Skeletal muscle satellite cell (primary cell): ENCODE measurements at regions not wholly inside any gene's neighbourhood (a gene's known extent, or its start where the extent isn't known, plus 50 kb on each side); places are given as distances from the start of the nearest gene placed in this dataset.

Experiments
- H3K27me3 ChIP-seq: 2 replicates; pipeline ENCODE4 v1.7.0; 2013; ENCODE audit warnings: low read length; ENCODE audit not compliant: control insufficient read depth, insufficient read depth
- H3K36me3 ChIP-seq: 2 replicates; pipeline ENCODE4 v1.7.0; 2013; ENCODE audit warnings: mild to moderate bottlenecking, control low read depth, low read length; ENCODE audit not compliant: insufficient read depth
- H3K4me1 ChIP-seq: 2 replicates; pipeline ENCODE4 v1.7.0; 2013; ENCODE audit warnings: low read length; ENCODE audit not compliant: control insufficient read depth, insufficient read depth
- H3K4me2 ChIP-seq: 2 replicates; pipeline ENCODE4 v1.7.0; 2013; ENCODE audit warnings: mild to moderate bottlenecking, low read length
- H3K4me3 ChIP-seq: 2 replicates; pipeline ENCODE4 v1.7.0; 2013; ENCODE audit warnings: low read length
- H3K9ac ChIP-seq: 2 replicates; pipeline ENCODE4 v1.7.0; 2013; ENCODE audit warnings: mild to moderate bottlenecking, low read depth, low read length, moderate library complexity
- H3K9me3 ChIP-seq: replicated peaks from 2 replicates; pipeline ENCODE4 v1.7.0; 2013; ENCODE audit warnings: mild to moderate bottlenecking, control low read depth, low read length

DNA sequence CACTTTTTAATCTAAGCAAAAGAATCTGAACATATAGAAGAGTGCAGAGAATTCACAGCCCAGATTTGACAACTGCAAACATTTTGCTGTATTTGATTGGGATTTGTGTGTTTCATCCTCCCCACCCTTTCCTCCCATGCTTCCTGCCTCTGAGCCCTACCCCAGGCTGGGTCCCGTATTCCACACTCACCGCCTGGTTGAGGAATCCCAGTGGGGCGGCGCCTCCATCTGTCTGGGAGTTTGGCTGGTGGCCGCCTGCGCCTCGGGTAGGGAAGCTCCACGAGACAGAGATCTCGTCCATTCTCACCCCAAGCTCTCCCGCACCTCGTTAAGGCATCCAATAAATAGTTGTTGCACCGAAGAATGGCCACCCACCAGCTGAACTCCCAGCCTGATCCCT is 70.7 kb upstream of the SLC22A11 start:
- Histone ChIP-seq H3K9ac (no peak overlapping the region), H3K9me3 (no peaks in the 10 kb centered on the region), H3K27me3 (peaks cover 63% of the 10 kb centered on the region), H3K4me3 (no peak overlapping the region), H3K4me2 (no peak overlapping the region), H3K36me3 (no peaks in the 10 kb centered on the region), H3K4me1 (no peaks in the 10 kb centered on the region)

DNA sequence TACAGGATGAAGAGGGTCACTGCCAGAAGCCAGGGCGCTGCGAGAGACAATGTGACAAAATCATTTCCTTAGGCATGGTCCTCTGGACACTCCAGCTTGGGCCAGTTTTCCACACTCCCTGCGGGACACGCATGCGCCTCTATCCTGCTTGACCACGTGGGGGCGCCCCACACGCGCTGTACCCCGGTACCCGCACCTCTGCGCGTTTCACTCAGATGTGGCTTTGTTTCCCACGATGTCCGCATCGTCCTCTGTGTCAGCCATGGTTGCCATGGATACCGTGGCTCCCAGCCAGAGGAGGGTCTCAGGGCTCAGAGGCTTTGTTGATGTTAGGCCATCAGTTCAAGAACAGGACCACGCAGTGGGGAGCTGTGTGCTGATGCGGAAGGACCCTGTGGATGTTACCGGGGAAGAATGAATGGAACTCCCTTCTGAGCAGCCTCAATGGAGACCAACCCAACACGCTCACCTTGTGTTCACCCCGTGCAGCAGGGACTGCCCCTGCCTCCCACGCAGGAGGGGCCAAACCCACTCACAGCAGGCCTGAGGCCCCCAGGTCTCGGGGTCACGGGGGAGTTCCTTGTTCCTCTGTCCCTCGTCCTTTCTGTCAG is 65.8 kb upstream of the SLC22A11 start:
- H3K36me3 ChIP-seq: no peaks in the 10 kb centered on the region
- H3K9me3 ChIP-seq: no peaks in the 10 kb centered on the region
- no peaks in the 10 kb centered on the region for H3K4me1 ChIP-seq
- no peak overlapping the region for H3K9ac ChIP-seq
- no peak overlapping the region for H3K4me3 ChIP-seq
- H3K4me2 ChIP-seq: no peak overlapping the region
- H3K27me3 ChIP-seq: peaks cover 59% of the 10 kb centered on the region

DNA sequence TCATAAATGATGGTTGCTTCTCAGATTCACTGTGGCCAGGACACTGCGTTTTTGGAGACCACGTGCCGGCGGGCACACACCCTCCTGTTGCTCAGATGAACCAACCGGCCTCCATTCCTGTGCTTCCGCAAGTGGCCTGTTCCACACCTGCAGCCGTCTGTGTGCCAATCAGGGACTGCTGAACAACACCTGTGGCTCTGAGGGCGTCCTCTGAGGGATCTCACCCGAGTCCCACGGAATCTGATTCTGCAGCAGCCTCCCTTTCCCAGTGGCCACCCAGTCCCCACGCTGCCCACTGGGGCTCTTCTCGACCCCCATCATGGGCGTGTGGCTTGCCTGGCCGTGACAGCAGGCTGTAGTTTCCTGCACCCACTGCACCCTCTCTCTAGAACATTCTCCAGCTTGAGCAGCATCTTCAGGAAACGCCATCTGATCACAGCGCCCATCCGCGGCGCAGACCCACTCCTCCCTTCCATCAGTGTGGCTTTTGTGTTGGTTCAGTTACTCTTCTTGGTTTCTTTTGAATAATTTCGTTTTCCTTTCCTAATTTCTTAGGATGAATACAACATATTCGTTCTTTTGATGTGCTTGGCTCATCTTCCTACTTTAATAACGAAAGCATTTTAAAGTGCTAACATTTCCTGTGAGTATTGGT is 65.1 kb upstream of the SLC22A11 start:
- no peaks in the 10 kb centered on the region for H3K36me3 ChIP-seq
- H3K4me3 ChIP-seq: no peak overlapping the region
- H3K27me3 ChIP-seq: peaks cover 52% of the 10 kb centered on the region
- H3K9ac ChIP-seq: no peak overlapping the region
- no peaks in the 10 kb centered on the region for H3K4me1 ChIP-seq
- no peaks in the 10 kb centered on the region for H3K9me3 ChIP-seq
- H3K4me2 ChIP-seq: no peak overlapping the region

DNA sequence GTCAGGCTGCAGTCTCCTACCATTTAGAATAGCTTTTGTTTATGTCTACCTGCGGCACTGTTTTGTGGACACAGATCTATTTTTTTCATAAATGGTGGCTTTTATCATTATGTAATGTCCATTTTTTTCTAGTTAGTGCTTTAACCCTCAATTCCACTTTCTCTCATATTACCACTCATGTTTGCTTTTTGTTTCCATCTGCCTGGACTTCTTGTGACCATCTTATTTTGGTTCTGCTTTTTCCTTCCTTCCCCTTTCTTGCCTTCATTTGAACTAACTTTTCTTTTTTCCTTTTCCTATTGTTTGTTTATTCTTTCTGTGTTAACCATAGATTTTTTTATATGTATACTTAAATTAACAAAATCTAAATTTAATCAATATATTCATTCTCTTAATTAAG is 63.2 kb upstream of the SLC22A11 start:
- Histone ChIP-seq H3K4me3 (no peak overlapping the region), H3K9me3 (no peaks in the 10 kb centered on the region), H3K4me1 (no peaks in the 10 kb centered on the region), H3K4me2 (no peak overlapping the region), H3K27me3 (peaks cover 42% of the 10 kb centered on the region), H3K36me3 (no peaks in the 10 kb centered on the region), H3K9ac (no peak overlapping the region)

DNA sequence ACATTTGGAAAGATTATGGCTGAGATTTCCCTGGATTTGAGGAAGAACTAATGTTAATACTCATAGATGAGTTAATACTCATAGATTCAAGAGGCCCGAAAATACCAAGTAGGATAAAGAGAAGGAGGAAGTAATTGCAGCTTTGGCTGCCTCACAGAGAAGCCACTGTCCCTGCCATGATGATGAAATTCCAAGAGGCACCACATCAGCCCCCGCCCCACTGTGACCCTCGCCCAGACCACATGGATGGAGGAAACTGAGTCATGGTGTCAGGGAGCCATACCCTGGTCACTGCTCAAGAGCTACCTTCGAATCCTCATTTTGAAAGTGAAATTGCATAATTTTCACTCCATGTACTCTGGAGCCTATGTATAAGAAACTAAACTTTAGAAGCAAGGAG is 57.6 kb upstream of the SLC22A11 start:
- Histone ChIP-seq H3K36me3 (no peaks in the 10 kb centered on the region), H3K9me3 (no peaks in the 10 kb centered on the region), H3K27me3 (peaks cover 44% of the 10 kb centered on the region), H3K4me3 (no peak overlapping the region), H3K4me1 (no peaks in the 10 kb centered on the region), H3K9ac (no peak overlapping the region), H3K4me2 (no peak overlapping the region)

DNA sequence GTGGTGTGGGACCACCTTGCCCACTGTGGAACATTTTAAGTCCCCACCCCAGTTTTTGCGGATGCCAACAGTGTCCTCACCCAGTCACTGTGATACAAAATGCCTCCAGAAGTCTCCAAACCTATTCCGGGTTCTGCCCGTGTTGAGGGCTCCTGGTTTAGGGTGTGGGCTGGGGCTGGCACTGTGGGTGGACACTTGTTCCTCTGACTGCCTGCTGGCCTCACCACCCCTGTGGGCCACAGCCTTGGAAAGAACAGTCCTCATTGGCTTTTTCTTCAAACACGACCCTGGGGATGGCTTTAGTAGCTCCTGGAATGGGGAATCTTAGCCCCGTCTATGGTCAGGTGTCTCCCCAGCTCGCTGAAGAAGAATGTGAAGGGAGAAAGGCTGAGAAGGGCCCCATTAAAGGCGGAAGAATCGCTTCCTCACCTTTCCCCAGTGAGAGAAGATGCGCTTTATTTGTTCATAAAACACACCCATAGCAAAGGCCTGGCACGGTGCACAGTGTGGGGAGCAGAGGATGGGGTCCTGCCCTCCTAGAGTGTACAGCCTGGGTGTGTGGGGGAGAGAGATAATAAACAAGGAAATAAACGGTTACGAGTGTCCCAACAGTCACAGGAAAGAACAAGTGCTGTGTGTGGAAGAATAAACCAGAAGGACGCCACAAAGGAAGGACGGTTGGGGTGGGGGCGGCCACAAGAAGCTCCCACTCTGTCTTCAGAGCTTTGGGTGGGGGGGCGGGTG is 56.3 kb upstream of the SLC22A11 start:
- Histone ChIP-seq H3K9me3 (no peaks in the 10 kb centered on the region), H3K4me3 (no peak overlapping the region), H3K9ac (no peak overlapping the region), H3K4me1 (no peaks in the 10 kb centered on the region), H3K36me3 (no peaks in the 10 kb centered on the region), H3K4me2 (no peak overlapping the region), H3K27me3 (peaks cover 43% of the 10 kb centered on the region)

DNA sequence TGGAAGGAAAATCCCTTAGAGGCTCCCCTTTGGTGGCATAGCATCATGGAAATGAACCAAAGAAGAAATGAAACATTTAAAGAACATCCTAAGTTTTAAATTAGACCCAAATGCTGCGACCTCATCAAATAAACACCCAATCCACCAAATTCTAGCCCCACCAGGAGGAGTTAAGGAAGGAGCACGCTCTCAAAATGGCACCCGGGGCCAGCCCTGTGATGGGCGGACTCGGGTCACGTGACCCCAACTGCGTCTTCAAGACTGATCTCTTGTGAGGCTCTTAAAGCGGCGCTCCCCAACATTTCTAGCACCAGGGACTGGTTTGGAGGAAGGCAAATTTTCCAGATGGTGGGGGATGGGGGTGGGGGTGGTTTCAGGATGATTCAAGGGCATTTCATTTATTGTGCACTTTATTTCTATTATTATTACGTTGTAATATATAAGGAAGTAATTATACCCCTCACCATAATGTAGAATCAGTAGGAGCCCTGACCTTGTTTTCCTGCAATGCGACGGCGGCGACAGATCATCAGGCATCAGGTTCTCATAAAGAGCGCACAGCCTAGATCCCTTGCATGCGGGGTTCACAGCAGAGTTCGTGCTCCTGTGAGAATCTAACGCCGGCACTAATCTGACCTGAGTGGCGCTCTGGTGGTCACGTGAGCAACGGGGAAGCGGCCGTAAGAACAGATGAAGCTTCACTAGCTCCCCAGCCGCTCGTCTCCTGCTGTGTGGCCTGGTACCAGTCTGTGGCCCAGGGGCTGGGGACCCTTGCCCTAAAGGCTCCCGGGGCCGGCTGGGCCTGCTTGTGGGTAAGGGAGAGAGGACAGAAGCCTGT is 55.3 kb upstream of the SLC22A11 start:
- Histone ChIP-seq H3K36me3 (no peaks in the 10 kb centered on the region), H3K4me1 (no peaks in the 10 kb centered on the region), H3K4me2 (no peak overlapping the region), H3K4me3 (no peak overlapping the region), H3K27me3 (peaks cover 39% of the 10 kb centered on the region), H3K9me3 (no peaks in the 10 kb centered on the region), H3K9ac (no peak overlapping the region)

DNA sequence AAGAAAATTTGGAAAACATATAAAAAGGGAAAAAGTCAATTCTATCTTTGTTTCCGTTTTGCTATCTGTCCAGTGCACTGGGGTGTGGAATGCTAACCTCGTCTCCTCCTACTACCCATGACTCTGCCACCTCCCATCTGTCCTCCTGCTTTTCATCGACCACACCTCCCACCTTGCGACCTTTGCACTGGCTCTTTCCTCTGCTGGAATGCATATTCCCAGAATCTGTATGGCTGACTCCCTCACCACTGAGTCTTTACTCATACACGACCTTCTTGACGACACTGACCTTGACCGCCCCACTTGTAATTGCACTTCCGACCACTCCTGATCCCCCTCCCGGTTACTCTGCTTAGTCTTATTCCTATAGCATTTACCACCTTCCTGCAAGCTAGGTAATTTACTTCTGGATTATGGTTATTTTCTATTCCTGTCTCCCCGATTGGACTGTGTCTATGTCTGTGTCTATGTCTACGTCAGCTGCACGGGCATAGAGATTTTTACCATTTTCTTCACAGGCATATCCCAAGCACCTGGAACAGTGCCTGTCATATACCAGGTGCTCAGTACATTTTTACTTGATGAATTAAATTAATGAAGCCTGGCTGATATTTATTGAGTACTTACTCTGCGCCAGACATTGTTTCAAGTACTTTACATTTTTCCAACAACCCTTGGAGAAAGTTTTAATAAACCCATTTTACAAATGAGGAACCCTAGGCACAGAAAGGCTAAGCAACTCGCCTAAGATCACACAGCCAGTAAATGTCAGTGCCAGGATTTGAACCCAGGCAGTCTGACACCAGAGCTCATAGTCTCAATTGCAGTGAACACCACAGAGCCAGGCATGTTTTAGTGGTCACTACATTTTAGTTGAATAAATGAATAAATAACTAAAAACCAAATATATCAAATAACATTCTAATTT is 54.0 kb upstream of the SLC22A11 start:
- H3K9ac ChIP-seq: no peak overlapping the region
- peaks cover 49% of the 10 kb centered on the region for H3K27me3 ChIP-seq
- no peaks in the 10 kb centered on the region for H3K36me3 ChIP-seq

DNA sequence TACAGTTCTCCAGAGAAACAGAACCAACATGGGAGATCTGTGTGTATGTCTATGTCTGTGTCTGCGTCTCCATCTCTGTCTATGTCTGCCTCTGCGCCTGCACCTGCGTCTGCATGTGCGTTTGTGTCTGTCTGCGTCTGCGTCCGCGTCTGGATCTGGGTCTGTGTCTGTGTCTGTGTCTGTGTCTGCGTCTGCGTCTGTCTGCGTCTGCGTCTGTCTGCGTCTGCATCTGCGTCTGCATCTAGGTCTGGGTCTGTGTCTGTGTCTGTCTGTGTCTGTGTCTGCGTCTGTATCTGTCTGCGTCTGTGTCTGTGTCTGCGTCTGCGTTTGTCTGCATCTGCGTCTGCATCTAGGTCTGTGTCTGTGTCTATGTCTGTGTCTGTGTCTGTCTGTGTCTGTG is 53.1 kb upstream of the SLC22A11 start:
- Histone ChIP-seq H3K27me3 (peaks cover 54% of the 10 kb centered on the region), H3K4me2 (no peak overlapping the region), H3K9me3 (no peaks in the 10 kb centered on the region)

More for the DNA sequence above, 54.0 kb upstream of the SLC22A11 start:
- Histone ChIP-seq H3K4me2 (no peak overlapping the region), H3K4me3 (no peak overlapping the region), H3K9me3 (no peaks in the 10 kb centered on the region), H3K4me1 (no peaks in the 10 kb centered on the region)

DNA sequence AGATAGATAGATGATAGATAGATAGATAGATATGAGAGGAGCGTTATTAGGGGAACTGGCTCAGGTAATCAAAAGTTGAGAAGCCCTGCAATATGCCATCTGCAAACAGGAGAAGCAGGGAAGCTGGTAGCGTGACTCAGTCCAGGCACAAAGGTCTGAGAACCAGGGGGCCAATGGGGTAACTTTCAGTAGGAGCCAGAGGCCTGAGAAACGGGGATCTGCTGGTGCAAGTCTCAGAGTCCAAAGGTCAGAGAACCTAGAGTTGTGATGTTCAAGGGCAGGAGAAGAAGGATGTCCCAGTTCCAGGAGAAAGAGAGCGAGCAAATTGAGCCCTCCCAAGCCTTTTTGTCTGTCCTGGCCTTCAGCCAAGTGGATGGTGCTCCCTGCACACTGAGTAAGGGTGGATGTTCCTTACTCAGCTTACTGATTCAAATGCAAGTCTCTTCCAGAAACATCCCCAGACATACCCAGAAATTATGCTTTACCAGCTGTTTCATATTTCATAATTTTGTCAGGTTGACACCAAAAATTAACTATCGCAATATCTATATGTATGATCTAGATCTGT is 52.5 kb upstream of the SLC22A11 start:
- peaks cover 57% of the 10 kb centered on the region for H3K27me3 ChIP-seq

More for the DNA sequence above, 53.1 kb upstream of the SLC22A11 start:
- H3K4me1 ChIP-seq: no peaks in the 10 kb centered on the region
- H3K36me3 ChIP-seq: no peaks in the 10 kb centered on the region
- no peak overlapping the region for H3K9ac ChIP-seq
- no peak overlapping the region for H3K4me3 ChIP-seq

More for the DNA sequence above, 52.5 kb upstream of the SLC22A11 start:
- no peak overlapping the region for H3K9ac ChIP-seq
- H3K4me2 ChIP-seq: no peak overlapping the region
- no peaks in the 10 kb centered on the region for H3K4me1 ChIP-seq
- no peak overlapping the region for H3K4me3 ChIP-seq
- H3K36me3 ChIP-seq: no peaks in the 10 kb centered on the region
- H3K9me3 ChIP-seq: no peaks in the 10 kb centered on the region
